NCI-H345 (cell line): ENCODE measurements at regions not wholly inside any gene's neighbourhood (a gene's known extent, or its start where the extent isn't known, plus 50 kb on each side); places are given as distances from the start of the nearest gene placed in this dataset.
"Not testable (repeated sequence)": the region's sequence is repeated elsewhere in the genome, so short reads cannot be mapped to it uniquely, and the experiment has no call there.

Experiments
- DNase-seq: peaks from one replicate; lab custom pipeline; 2025; lab: John Stamatoyannopoulos, UW

GRCh38 chrX:94600077-94600476 lies 926.1 kb downstream of the FAM133A start:
- DNase-seq: no peak

GRCh38 chrX:94612140-94612539 lies 938.1 kb downstream of the FAM133A start:
- DNase-seq: no peak

DNA sequence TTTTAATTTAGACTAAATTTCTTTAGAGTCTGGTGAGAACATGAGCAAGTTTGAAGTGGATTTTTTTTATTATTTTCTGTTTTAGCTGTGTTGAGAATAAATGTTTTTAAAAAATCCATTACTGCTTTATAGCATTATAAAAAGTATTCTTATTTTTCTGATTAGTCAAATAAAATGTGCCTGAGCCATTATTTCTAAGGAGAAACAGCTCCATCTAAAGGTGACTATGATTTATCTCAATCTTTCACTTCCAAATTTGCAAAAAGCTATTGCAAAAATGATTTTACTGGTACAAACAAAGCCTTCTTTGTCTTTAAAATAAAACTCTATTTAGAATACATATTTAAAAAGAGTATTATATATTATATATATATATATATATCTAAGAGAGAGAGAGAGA lies 959.2 kb downstream of the FAM133A start:
- DNase-seq: no peak

GRCh38 chrX:94635003-94635402 lies 961.0 kb downstream of the FAM133A start:
- no peak for DNase-seq

- no peak for DNase-seq
These were observed 971.7 kb downstream of the FAM133A start for GRCh38 chrX:94645726-94646125.

DNA sequence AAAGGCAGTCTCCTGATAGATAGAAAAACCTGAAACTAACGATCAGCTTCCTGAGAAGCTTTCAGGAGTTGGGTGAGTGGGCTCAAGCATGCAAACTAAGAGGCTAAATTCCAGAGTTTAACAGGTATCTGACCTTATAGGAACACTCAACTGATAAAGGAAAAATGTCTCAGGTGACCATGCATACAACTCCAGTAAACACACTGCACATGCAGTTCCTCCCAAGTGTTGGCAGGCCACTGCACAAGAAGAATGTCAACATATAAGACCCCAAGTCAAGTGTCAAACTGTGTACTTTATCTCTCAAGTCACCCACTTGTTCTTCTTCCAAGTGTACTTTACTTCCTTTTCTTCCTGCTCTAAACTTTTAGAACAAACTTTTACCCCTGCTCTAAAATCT lies 981.2 kb downstream of the FAM133A start:
- DNase-seq: no peak

- no peak for DNase-seq
These were observed 988.7 kb downstream of the FAM133A start for GRCh38 chrX:94662689-94663088.

GRCh38 chrX:94676285-94676684 lies 1002.3 kb downstream of the FAM133A start:
- DNase-seq: no peak

GRCh38 chrX:94686071-94686470 lies 1012.1 kb downstream of the FAM133A start:
- no peak for DNase-seq

GRCh38 chrX:94695910-94696309 lies 1021.9 kb downstream of the FAM133A start:
- DNase-seq: no peak

- DNase-seq: not testable (repeated sequence)
These were observed 1030.6 kb downstream of the FAM133A start for GRCh38 chrX:94704348-94705256.

DNA sequence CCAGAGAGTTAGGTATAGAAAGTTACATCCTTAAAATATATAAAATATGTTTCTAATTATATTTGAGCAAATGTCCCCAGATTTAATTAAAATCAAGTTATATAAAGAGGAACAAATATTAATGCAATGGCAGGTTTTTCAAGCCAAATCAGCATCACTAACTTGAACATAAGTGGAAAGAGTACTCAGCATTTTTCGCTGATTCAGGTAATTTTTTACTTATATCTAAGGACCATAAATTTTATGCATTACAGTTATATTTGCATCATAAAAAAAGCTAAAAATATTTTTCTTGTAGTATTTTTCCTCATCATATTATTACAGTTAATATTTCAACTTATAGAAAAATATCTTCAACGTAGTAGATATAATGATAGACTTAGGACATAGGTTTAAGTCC lies 1047.4 kb downstream of the FAM133A start:
- no peak for DNase-seq

GRCh38 chrX:94722578-94722977 lies 1048.6 kb downstream of the FAM133A start:
- DNase-seq: no peak

DNA sequence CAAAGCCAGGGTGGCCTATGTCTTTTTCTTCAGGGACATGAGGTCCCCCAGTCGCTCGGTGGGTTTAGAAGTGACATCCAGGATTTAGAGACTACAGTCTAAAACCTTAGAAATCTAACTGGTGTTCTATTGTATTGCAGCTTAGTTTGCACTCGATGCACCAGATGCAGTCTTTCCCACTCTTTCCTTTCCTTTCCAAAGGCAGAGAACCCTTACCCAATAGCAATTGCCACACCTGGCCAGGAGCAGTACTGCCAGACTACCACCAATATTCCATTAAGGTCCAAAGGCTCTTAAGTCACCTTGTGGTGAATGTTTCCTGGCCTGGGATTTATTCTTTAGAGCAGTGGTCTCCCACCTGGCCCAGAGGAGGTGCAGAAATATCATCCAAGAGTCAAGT lies 1068.8 kb downstream of the FAM133A start:
- no peak for DNase-seq

DNA sequence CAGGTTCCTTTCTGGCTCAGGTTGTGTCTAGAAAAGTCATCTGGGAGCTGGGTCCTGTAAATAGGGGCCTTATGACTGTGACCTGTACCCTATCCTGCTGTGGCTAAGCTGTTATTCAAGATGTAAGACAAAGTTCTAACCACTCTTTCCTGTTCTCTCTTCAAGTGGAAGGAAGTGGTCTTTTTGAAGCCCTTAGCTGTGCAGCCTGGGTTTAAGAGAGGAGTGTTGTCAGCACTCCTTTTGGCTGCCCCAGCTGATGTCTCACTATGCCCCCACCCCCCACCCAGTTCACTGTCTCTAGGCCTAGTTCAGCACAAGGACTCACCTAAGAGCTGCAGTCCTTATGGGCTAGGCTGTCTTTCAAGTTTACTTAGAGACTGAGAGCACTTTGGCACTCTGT lies 1069.5 kb downstream of the FAM133A start:
- no peak for DNase-seq

DNA sequence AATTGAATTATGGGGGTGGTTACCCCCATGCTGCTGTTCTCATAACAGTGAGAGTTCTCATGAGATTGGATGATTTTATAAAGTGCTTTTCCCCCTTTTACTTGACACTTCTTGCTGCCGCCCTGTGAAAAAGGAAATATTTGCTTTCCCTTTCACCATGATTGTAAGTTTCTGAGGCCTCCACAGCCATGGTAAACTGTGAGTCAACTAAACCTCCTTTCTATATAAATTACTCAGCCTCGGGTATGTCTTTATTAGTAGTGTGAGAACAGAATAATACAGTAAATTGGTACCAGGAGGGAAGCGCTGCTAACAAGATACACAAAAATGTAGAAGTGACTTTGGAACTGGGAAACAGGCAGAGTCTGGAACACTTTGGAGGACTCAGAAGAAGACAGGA lies 1070.8 kb downstream of the FAM133A start:
- no peak for DNase-seq

GRCh38 chrX:94751611-94752010 lies 1077.6 kb downstream of the FAM133A start:
- DNase-seq: no peak

DNA sequence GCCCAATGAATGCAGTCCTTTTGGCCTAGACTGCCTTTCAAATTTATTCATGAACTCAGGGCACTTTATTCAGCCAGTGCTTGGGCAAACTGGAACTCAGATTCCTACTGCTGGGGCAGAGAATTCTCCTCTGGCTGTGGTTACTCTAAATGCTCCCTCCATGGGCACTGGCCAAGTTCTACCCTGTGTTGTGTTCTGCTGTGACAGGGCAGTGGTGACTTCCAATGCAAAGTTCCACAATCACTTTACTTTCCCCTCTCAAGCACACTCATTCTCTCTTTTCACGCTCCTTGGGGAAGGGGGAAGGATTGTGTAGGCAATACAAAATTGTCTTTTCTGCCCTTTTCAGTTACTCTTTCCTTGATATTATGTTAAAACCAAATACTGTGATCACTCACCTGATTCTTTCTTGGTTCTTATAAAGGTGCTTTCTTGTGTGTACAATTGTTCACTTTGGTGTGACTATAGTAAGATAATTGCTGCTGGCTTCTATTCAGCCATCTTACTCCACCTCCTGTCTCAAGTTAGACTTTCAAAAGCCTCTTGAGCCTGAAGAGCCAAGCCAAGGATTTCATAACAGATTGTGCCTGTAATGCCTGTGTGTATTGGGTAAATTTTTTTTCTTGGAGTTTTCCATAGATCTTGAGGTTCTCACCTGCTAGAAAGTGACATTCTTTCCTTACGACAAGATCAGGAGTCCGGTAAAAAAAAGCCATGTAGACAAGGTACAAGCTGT lies 1078.6 kb downstream of the FAM133A start:
- DNase-seq: no peak

GRCh38 chrX:94758130-94758529 lies 1084.1 kb downstream of the FAM133A start:
- DNase-seq: no peak

GRCh38 chrX:94775640-94776039 lies 1101.6 kb downstream of the FAM133A start:
- no peak for DNase-seq

DNA sequence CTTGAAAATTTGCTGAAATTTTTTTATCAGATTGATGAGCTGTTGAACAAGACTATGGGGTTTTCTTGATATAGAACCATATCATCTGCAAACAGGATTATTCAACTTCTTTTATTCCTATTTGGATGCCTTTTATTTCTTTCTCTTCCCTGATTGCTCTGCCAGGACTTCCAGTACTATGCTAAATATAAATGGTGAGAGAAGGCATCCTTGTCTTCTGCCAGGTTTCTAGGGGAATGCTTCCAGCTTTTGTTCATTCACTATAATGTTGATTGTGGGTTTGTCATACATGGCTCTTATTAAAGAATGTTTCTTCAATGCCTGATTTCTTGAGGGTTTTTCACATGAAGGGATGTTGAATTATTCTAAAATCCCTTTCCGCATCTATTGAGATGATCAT lies 1139.5 kb downstream of the FAM133A start:
- no peak for DNase-seq

DNA sequence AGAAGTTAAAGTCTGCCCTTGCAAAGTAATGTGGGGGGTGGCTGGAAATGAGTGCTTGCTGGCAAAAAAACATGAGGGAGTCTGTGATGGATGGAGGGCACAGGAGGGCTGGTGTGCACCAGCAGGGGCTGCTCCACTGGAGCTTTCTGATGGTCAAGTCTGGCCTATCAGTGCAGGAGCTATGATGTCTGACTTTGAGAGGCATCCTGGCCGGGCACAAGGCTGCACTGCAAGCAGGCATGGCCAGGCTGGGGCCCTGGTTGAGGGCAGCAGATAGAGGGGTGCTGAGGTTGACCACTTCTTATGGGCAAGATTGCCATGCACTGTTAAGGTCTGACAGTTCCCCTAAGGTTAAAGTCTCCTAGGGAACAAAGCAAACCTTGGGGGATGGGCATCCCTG lies 1140.2 kb downstream of the FAM133A start:
- DNase-seq: no peak

DNA sequence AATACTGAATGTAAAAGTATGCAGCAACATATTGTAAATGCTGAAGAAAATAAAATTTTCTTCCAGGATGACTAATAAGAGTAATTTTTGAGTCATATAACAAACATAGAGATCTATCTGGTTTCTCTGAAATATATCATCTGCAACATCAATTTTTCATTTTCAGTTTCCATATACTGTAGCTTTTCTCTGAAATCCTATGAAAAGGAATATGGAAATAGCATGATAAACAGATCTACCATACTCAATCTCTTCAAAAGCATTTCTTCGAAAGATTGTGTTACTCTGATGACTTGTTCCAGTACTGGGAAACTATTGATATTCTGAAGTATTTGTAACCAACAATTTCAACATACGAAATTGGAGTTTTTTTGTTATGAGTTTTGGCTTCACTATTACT lies 1156.7 kb downstream of the FAM133A start:
- no peak for DNase-seq
